H1 (cell line): ENCODE measurements at regions not wholly inside any gene's neighbourhood (a gene's known extent, or its start where the extent isn't known, plus 50 kb on each side); places are given as distances from the start of the nearest gene placed in this dataset.
A peak's percentile ranks its signal among the peaks of the same experiment; 100 is the strongest.

Experiments
- CTCF ChIA-PET: fragments of 300-600 bp; sonication (Branson Sonifier 250); formaldehyde crosslinking; loops from one replicate; lab custom pipeline; 2021; ENCODE audit not compliant: partially characterized antibody; lab: Charles Lee
- POLR2A ChIA-PET: fragments of 300-600 bp; sonication (Branson Sonifier 250); formaldehyde crosslinking; loops from one replicate; lab custom pipeline; 2021; ENCODE audit warnings: inconsistent platforms; ENCODE audit not compliant: partially characterized antibody; lab: Charles Lee
- DNase-seq, 2 experiments: peaks; one replicate each; pipeline versions ENCODE4 v3.0.0 to v3.0.0-alpha.2; 2010 to 2022; ENCODE audit warnings: low spot score in 2 of 2, low read depth in 1 of 2, mixed read lengths in 1 of 2
- FAIRE-seq: peaks from 2 replicates; lab custom pipeline; 2011; peaks lifted over from hg19 to GRCh38; lab: Jason Lieb, UNC
- H2AFZ ChIP-seq: 2 replicates; pipeline ENCODE4 v1.8.1; 2012; ENCODE audit warnings: low read length, inconsistent platforms
- H2AK5ac ChIP-seq: 2 replicates; pipeline ENCODE4 v1.6.1; 2013; ENCODE audit warnings: low read depth, low read length
- H2BK120ac ChIP-seq: replicated peaks from 2 replicates; pipeline ENCODE3; 2013; ENCODE audit warnings: low read depth, low read length, inconsistent platforms
- H2BK12ac ChIP-seq: 2 replicates; pipeline ENCODE4 v1.6.1; 2013; ENCODE audit warnings: low read depth, low read length
- H2BK15ac ChIP-seq: 2 replicates; pipeline ENCODE4 v1.6.1; 2013; ENCODE audit warnings: low read length
- H2BK20ac ChIP-seq: 2 replicates; pipeline ENCODE4 v1.6.1; 2013; ENCODE audit warnings: low read length
- H2BK5ac ChIP-seq: 2 replicates; pipeline ENCODE4 v1.6.1; 2013; ENCODE audit warnings: low read depth, low read length
- H3K14ac ChIP-seq: 2 replicates; pipeline ENCODE4 v1.6.1; 2013; ENCODE audit warnings: inconsistent platforms; ENCODE audit not compliant: insufficient read length
- H3K18ac ChIP-seq: 2 replicates; pipeline ENCODE4 v1.6.1; 2013; ENCODE audit warnings: low read length; ENCODE audit errors: extremely low read depth
- H3K23ac ChIP-seq: 2 replicates; pipeline ENCODE4 v1.6.1; 2013; ENCODE audit warnings: inconsistent platforms; ENCODE audit not compliant: insufficient read length
- H3K23me2 ChIP-seq: 2 replicates; pipeline ENCODE4 v1.6.1; 2013; ENCODE audit warnings: low read depth, low read length
- H3K27ac ChIP-seq: 2 replicates; pipeline ENCODE4 v1.6.1; 2011; ENCODE audit warnings: low read depth, low read length, inconsistent platforms
- H3K27me3 ChIP-seq, 4 experiments: replicated peaks in 1 of 4; 1 replicate in 1 of 4; 2 replicates in 3 of 4; pipeline versions ENCODE4 v1.6.1 to v1.8.1; 2011 to 2013; ENCODE audit warnings: low read length in 3 of 4, mild to moderate bottlenecking in 3 of 4, inconsistent platforms in 2 of 4, mixed read lengths in 2 of 4, moderate library complexity in 1 of 4; ENCODE audit not compliant: control insufficient read depth in 3 of 4, insufficient read depth in 3 of 4; ENCODE audit errors: extremely low read depth in 1 of 4
- H3K36me3 ChIP-seq, 4 experiments: 2 replicates each; pipeline versions ENCODE4 v1.6.1 to v1.8.1; 2011 to 2013; ENCODE audit warnings: mild to moderate bottlenecking in 4 of 4, low read length in 3 of 4, moderate library complexity in 2 of 4, control low read depth in 1 of 4, inconsistent platforms in 1 of 4; ENCODE audit not compliant: insufficient read depth in 4 of 4, control insufficient read depth in 2 of 4
- H3K4ac ChIP-seq: replicated peaks from 2 replicates; pipeline ENCODE3; 2013; ENCODE audit warnings: low read length, low read depth, mixed read lengths, inconsistent platforms; ENCODE audit not compliant: insufficient read length
- H3K4me1 ChIP-seq, 4 experiments: replicated peaks in 1 of 4; 1 replicate in 1 of 4; 2 replicates in 3 of 4; pipeline versions ENCODE4 v1.6.1 to v1.8.1; 2011 to 2013; ENCODE audit warnings: low read length in 3 of 4, inconsistent platforms in 2 of 4, mixed read lengths in 1 of 4; ENCODE audit not compliant: insufficient read depth in 4 of 4, control insufficient read depth in 3 of 4
- H3K4me2 ChIP-seq, 2 experiments: 2 replicates each; pipeline versions ENCODE4 v1.6.1 to v1.8.1; 2011 to 2013; ENCODE audit warnings: low read depth in 2 of 2, low read length in 2 of 2, control low read depth in 1 of 2, inconsistent platforms in 1 of 2, mild to moderate bottlenecking in 1 of 2; ENCODE audit not compliant: insufficient read depth in 1 of 2
- H3K4me3 ChIP-seq, 4 experiments: fragments of 200-600, 300-600 bp in 1 of 4; sonication (generic), shearing (Covaris generic), sonication (Bioruptor Twin) in 1 of 4; 2 replicates each; pipeline versions ENCODE4 v1.5.1 to v1.8.1; 2011 to 2016; ENCODE audit warnings: low read length in 4 of 4, low read depth in 3 of 4, control low read depth in 2 of 4, inconsistent platforms in 2 of 4, mild to moderate bottlenecking in 2 of 4, mixed read lengths in 1 of 4, moderate library complexity in 1 of 4; ENCODE audit not compliant: insufficient read depth in 2 of 4; ENCODE audit errors: extremely low read depth in 1 of 4
- H3K56ac ChIP-seq: replicated peaks from 2 replicates; pipeline ENCODE3; 2013; ENCODE audit warnings: low read depth, mild to moderate bottlenecking, mixed read lengths, low read length, inconsistent platforms; ENCODE audit not compliant: insufficient read length
- H3K79me1 ChIP-seq: 2 replicates; pipeline ENCODE4 v1.6.1; 2013; ENCODE audit warnings: low read depth, low read length, control low read depth
- H3K79me2 ChIP-seq, 2 experiments: 2 replicates each; pipeline versions ENCODE4 v1.6.1 to v1.8.1; 2012 to 2013; ENCODE audit warnings: low read length in 2 of 2, mild to moderate bottlenecking in 2 of 2, inconsistent platforms in 1 of 2; ENCODE audit not compliant: insufficient read depth in 2 of 2, control insufficient read depth in 1 of 2
- H3K9ac ChIP-seq, 4 experiments: replicated peaks in 1 of 4; 1 replicate in 1 of 4; 2 replicates in 3 of 4; pipeline versions ENCODE4 v1.6.1 to v1.8.1; 2011 to 2013; ENCODE audit warnings: low read depth in 3 of 4, low read length in 3 of 4, control low read depth in 2 of 4, mild to moderate bottlenecking in 2 of 4, moderate library complexity in 2 of 4, inconsistent platforms in 1 of 4; ENCODE audit errors: extremely low read depth in 1 of 4
- H3K9me3 ChIP-seq, 2 experiments: 2 replicates each; pipeline versions ENCODE4 v1.6.1 to v1.8.1; 2012 to 2013; ENCODE audit warnings: mild to moderate bottlenecking in 2 of 2, moderate library complexity in 2 of 2, control low read depth in 1 of 2, inconsistent platforms in 1 of 2, low read depth in 1 of 2, low read length in 1 of 2, mixed read lengths in 1 of 2; ENCODE audit not compliant: insufficient read depth in 2 of 2
- H4K20me1 ChIP-seq, 2 experiments: replicated peaks in 1 of 2; 2 replicates each; pipeline versions ENCODE3 to v1.8.1; 2011 to 2013; ENCODE audit warnings: inconsistent platforms in 2 of 2, low read length in 2 of 2, mild to moderate bottlenecking in 1 of 2; ENCODE audit not compliant: insufficient read depth in 2 of 2, control insufficient read depth in 1 of 2
- H4K5ac ChIP-seq: 2 replicates; pipeline ENCODE4 v1.6.1; 2013; ENCODE audit warnings: low read length, low read depth, mixed read lengths, inconsistent platforms; ENCODE audit not compliant: insufficient read length
- H4K8ac ChIP-seq: 2 replicates; pipeline ENCODE4 v1.8.0; 2013; ENCODE audit warnings: mild to moderate bottlenecking, moderate library complexity, low read length, inconsistent platforms; ENCODE audit not compliant: insufficient read depth; ENCODE audit errors: extremely low read depth
- H4K91ac ChIP-seq: replicated peaks from 2 replicates; pipeline ENCODE3; 2013; ENCODE audit warnings: low read length, mixed read lengths, inconsistent platforms; ENCODE audit not compliant: insufficient read length
- CHD1 ChIP-seq: IDR thresholded peaks from 2 replicates; pipeline ENCODE4 v1.6.1; 2012; ENCODE audit warnings: low read depth, low read length, improper control_type of control experiment
- GTF2F1 ChIP-seq: IDR thresholded peaks from 2 replicates; pipeline ENCODE4 v1.6.1; 2012; ENCODE audit warnings: low read depth, low read length, improper control_type of control experiment, borderline replicate concordance
- WGBS, 2 experiments: shearing (Covaris generic) in 1 of 2; methylation state at CpG; one replicate each; pipeline versions ENCODE4 v1.1.6 to v1.1.7; 2013 to 2015; ENCODE audit warnings: low lambda C conversion rate in 2 of 2, mixed read lengths in 2 of 2, inconsistent platforms in 1 of 2, low coverage in 1 of 2, missing lambda C conversion rate in 1 of 2; ENCODE audit not compliant: insufficient replicate concordance in 2 of 2, insufficient coverage in 1 of 2, insufficient read length in 1 of 2; ENCODE audit errors: extremely low coverage in 1 of 2, missing lambda C conversion rate in 1 of 2; 5-methylcytosine and 5-hydroxymethylcytosine counted together

DNA sequence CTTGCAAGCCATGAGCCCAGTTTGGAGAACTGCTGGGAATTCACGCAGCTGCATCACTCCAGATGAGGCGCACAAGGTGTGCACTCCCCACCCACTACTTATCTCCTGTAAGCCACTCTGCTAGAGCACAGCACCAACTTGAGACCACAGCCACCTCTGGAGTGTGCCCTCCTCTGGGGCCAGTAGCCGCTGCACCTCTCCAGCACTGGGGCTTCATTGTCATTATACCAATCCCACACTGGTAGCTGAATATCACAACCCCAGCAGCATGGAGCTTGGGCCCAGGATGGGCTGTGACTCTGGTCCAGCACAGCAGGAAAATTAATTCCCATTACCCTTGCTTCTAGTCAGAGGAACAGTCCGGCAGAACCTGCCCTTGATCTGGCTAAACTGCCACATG is 125.6 kb downstream of the LSM5 start:
- CTCF ChIA-PET, result interaction anchor here (1.3 to 1.6 kb wide), 4 partner anchors 9 to 154 kb away, joined by 3 to 8 read pairs (median 6); no protein-coding TSS in a partner anchor
- no peak overlapping the region for H3K56ac ChIP-seq
- no peak for TF ChIP-seq GTF2F1
- no peak for TF ChIP-seq CHD1
- TF ChIP-seq, all 59 proteins: peak for 0
- H3K14ac ChIP-seq, result no peak overlapping the region
- H3K9me3 ChIP-seq, result no peaks in the 10 kb centered on the region
- no peak overlapping the region for H2AFZ ChIP-seq
- no peak overlapping the region for H3K9ac ChIP-seq
- POLR2A ChIA-PET, result no interaction called here
- no peak for DNase-seq
- H2AK5ac ChIP-seq, result no peak overlapping the region
- H4K20me1 ChIP-seq, result no peaks in the 10 kb centered on the region
- no peak overlapping the region for H4K5ac ChIP-seq
- no peak overlapping the region for H2BK12ac ChIP-seq
- no peaks in the 10 kb centered on the region for H3K79me2 ChIP-seq
- H3K27ac ChIP-seq, result no peak overlapping the region
- no peak overlapping the region for H3K18ac ChIP-seq
- no peaks in the 10 kb centered on the region for H3K4me1 ChIP-seq
- no peak overlapping the region for H3K4me2 ChIP-seq
- H3K79me1 ChIP-seq, result no peaks in the 10 kb centered on the region
- H2BK20ac ChIP-seq, result no peak overlapping the region
- WGBS, 2 experiments, result 91% methylated on average over 4 of the region's 4 CpGs; no CpG with 5 or more reads in 1 of the 2 experiments
- H2BK5ac ChIP-seq, result no peak overlapping the region
- no peak overlapping the region for H3K23ac ChIP-seq
- H4K8ac ChIP-seq, result peak overlapping the region; percentile 57; the same call in 1 of the 2 replicates
- H3K23me2 ChIP-seq, result no peaks in the 10 kb centered on the region; the same call in 1 of the 2 replicates
- no peaks in the 10 kb centered on the region for H3K36me3 ChIP-seq
- no peak for FAIRE-seq
- H4K91ac ChIP-seq, result no peak overlapping the region
- H3K4me3 ChIP-seq, result no peak overlapping the region
- H3K4ac ChIP-seq, result no peak overlapping the region
- H2BK120ac ChIP-seq, result no peak overlapping the region
- no peak overlapping the region for H2BK15ac ChIP-seq
- no peaks in the 10 kb centered on the region for H3K27me3 ChIP-seq
